ENCODE measurements at regions not wholly inside any gene's neighbourhood (a gene's known extent, or its start where the extent isn't known, plus 50 kb on each side); places are given as distances from the start of the nearest gene placed in this dataset.

DNA sequence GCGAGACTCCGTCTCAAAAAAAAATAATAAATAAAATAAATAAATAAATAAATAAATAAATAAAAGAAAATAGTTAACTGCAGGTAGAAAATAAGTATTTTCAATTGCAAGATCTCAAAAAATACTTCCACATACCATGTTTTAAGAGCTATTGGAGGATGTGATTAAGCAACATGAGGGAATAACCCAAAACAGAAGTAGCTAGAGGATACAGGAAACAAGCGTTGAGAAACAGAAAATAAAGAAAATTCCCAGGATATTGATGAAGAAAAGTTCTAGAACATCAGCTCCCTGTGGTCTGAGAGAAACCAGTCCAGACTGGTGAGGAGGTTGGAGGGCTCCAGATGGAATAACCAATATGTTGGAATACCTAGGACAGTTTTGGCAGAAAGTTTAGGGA is 57.3 kb upstream of the RND3 start:
- DNase-seq (ENCODE audit: low spot score): no peak

DNA sequence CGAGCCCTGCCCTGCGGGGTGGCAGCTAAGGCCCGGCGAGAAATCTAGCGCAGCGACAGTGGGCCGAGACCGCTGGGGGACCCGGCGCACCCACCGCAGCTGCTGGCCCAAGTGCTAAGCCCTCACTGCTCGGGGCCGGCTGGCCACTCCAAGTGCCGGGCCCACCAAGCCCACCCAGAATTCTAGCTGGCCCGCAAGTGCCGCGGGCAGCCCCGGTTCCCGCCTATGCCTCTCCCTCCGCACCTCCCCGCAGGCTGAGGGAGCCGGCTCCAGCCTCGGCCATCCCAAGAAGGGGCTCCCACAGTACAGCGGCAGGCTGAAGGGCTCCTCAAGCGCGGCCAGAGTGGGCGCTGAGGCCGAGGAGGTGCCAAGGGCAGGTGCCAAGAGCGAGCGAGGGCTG is 55.2 kb upstream of the RND3 start:
- no peak for DNase-seq (ENCODE audit: low spot score)

DNA sequence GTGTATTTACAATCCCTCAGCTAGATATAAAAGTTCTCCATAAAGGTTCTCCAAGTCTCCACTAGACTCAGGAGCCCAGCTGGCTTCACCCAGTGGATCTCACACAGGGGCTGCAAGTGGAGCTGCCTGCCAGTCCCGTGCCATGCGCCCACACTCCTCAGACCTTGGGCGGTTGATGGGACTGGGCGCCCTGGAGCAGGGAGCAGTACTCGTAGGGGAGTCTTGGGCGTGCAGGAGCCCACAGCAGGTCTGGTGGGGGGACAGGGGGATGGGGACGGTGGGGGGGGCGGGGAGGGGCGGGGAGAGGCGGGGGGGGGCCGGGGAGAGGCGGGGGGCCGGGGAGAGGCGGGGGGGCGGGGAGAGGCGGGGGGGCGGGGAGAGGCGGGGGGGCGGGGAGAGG is 54.7 kb upstream of the RND3 start:
- DNase-seq (ENCODE audit: low spot score): no peak

DNA sequence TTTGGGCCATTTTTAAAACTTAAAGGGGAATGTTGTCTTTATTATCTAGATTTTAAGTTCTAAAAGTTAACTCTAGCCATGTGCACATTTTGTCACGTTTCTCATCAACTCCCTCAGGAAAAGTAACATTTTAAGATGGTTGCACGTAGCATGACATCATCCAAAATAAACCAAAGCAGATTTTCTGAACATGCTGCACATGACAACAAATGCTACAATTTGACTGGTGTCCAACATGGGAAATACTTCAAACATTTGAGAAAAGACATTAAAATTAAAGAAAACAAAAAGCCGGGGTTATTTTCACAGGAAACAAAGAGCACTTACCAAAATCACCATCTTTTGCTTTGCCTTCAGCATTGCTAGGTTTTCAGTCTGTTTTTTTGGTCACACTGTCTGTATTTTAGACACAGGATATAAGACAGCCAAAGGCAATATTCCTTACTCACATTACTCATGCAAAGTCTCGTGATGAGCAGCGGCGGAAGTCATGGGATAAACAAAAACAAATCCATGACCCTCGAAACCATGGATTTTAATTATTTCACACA is 51.3 kb upstream of the RND3 start:
- DNase-seq (ENCODE audit: low spot score): no peak

Data from ureter (tissue), 1 donor.